Endothelial cell of umbilical vein (primary cell): ENCODE measurements at regions not wholly inside any gene's neighbourhood (a gene's known extent, or its start where the extent isn't known, plus 50 kb on each side); places are given as distances from the start of the nearest gene placed in this dataset.

Source experiments
- BruUV-seq: library from RNA; stranded (reverse); fragments of 400-500 nt; replicated peaks from 2 replicates; lab custom pipeline; 2021; lab: Mats Ljungman, UMichigan
- CTCF ChIA-PET: fragments of 300-600, 350-600 bp; sonication (Branson Sonifier 250); formaldehyde crosslinking; loops from one replicate; lab custom pipeline; 2021; ENCODE audit warnings: antibody characterized with exemption, inconsistent platforms; lab: Charles Lee
- POLR2A ChIA-PET: fragments of 300-600, 350-600 bp; sonication (Branson Sonifier 250); formaldehyde crosslinking; loops from one replicate; lab custom pipeline; 2021; ENCODE audit warnings: antibody characterized with exemption, inconsistent platforms; lab: Charles Lee
- DNase-seq: peaks from one replicate; pipeline ENCODE4 v3.0.0-alpha.2; 2011; ENCODE audit warnings: low read depth, low spot score
- FAIRE-seq: peaks from 2 replicates; lab custom pipeline; 2011; peaks lifted over from hg19 to GRCh38; lab: Jason Lieb, UNC
- H2AFZ ChIP-seq: 2 replicates; pipeline ENCODE4 v1.6.0; 2012; ENCODE audit warnings: low read depth, low read length, control low read depth, inconsistent platforms
- H3K27ac ChIP-seq: 2 replicates; pipeline ENCODE4 v1.5.1; 2011; ENCODE audit warnings: low read depth, mild to moderate bottlenecking, control low read depth, low read length, moderate library complexity; ENCODE audit not compliant: insufficient read depth
- H3K27me3 ChIP-seq, 2 experiments: 2 replicates each; pipeline versions ENCODE4 v1.6.0 to v1.6.1; 2011; ENCODE audit warnings: low read length in 2 of 2, mixed read lengths in 1 of 2; ENCODE audit not compliant: control insufficient read depth in 2 of 2, insufficient read depth in 2 of 2
- H3K36me3 ChIP-seq, 2 experiments: 2 replicates in 1 of 2; 3 replicates in 1 of 2; pipeline ENCODE4 v1.5.1; 2011; ENCODE audit warnings: low read length in 2 of 2, mild to moderate bottlenecking in 1 of 2, moderate library complexity in 1 of 2; ENCODE audit not compliant: control insufficient read depth in 2 of 2, insufficient read depth in 2 of 2; ENCODE audit errors: extremely low read depth in 1 of 2
- H3K4me1 ChIP-seq: 3 replicates; pipeline ENCODE4 v1.5.1; 2011; ENCODE audit warnings: mild to moderate bottlenecking, low read length; ENCODE audit not compliant: control insufficient read depth, insufficient read depth; ENCODE audit errors: extremely low read depth
- H3K4me2 ChIP-seq: 2 replicates; pipeline ENCODE4 v1.6.1; 2011; ENCODE audit warnings: low read length, control low read depth, mixed read lengths; ENCODE audit not compliant: insufficient read depth
- H3K4me3 ChIP-seq, 3 experiments: fragments of 200-600 bp in 1 of 3; sonication (generic), shearing (Covaris generic) in 1 of 3; replicated peaks in 1 of 3; 2 replicates each; pipeline ENCODE4 v1.5.1; 2011 to 2016; ENCODE audit warnings: control low read depth in 3 of 3, low read length in 3 of 3, mild to moderate bottlenecking in 2 of 3, inconsistent platforms in 1 of 3, low read depth in 1 of 3, moderate library complexity in 1 of 3; ENCODE audit not compliant: insufficient read depth in 1 of 3
- H3K79me2 ChIP-seq: 2 replicates; pipeline ENCODE4 v1.6.0; 2012; ENCODE audit warnings: low read length, inconsistent platforms; ENCODE audit not compliant: control insufficient read depth, insufficient read depth
- H3K9ac ChIP-seq: replicated peaks from 2 replicates; pipeline ENCODE3; 2011; ENCODE audit warnings: low read length, control low read depth; ENCODE audit not compliant: insufficient read depth; ENCODE audit errors: extremely low read depth
- H3K9me1 ChIP-seq: replicated peaks from 3 replicates; pipeline ENCODE4 v1.6.0; 2011; ENCODE audit warnings: mild to moderate bottlenecking, low read length; ENCODE audit not compliant: control insufficient read depth, insufficient read depth; ENCODE audit errors: extremely low read depth
- H3K9me3 ChIP-seq: replicated peaks from 2 replicates; pipeline ENCODE4 v1.5.1; 2012; ENCODE audit warnings: low read length, inconsistent platforms; ENCODE audit not compliant: control insufficient read depth, insufficient read depth
- H4K20me1 ChIP-seq: replicated peaks from 2 replicates; pipeline ENCODE3; 2011; ENCODE audit warnings: mild to moderate bottlenecking, low read length; ENCODE audit not compliant: control insufficient read depth, insufficient read depth; ENCODE audit errors: extremely low read depth
- EZH2 ChIP-seq: IDR thresholded peaks from 2 replicates; pipeline ENCODE4 v1.6.1; 2012; ENCODE audit warnings: borderline replicate concordance, low read depth, mild to moderate bottlenecking, moderate library complexity, low read length, inconsistent platforms; ENCODE audit not compliant: severe bottlenecking
- FOS ChIP-seq: IDR thresholded peaks from 2 replicates; pipeline ENCODE4 v1.6.1; 2011; ENCODE audit warnings: mild to moderate bottlenecking, low read length, moderate library complexity, borderline replicate concordance; ENCODE audit not compliant: insufficient read depth
- GATA2 ChIP-seq: IDR thresholded peaks from 2 replicates; pipeline ENCODE4 v1.7.0; 2011; ENCODE audit warnings: low read depth, mild to moderate bottlenecking, moderate library complexity, mixed read lengths, low read length; ENCODE audit not compliant: insufficient read length, insufficient read depth
- JUN ChIP-seq: IDR thresholded peaks from 2 replicates; pipeline ENCODE4 v1.6.1; 2011; ENCODE audit warnings: borderline replicate concordance, low read depth; ENCODE audit not compliant: insufficient read length, insufficient read depth
- MYC ChIP-seq: IDR thresholded peaks from one replicate; pipeline ENCODE4 v1.6.1; 2011; ENCODE audit warnings: mild to moderate bottlenecking, low read depth, low read length
- POLR2A ChIP-seq: IDR thresholded peaks from 2 replicates; pipeline ENCODE4 v1.6.1; 2012; ENCODE audit warnings: low read depth, mild to moderate bottlenecking, control low read depth, low read length
- POLR2AphosphoS5 ChIP-seq: IDR thresholded peaks from 2 replicates; pipeline ENCODE4 v1.6.1; 2012; ENCODE audit warnings: low read depth, mild to moderate bottlenecking, control low read depth, low read length, moderate library complexity; ENCODE audit not compliant: insufficient read depth
- dilution Hi-C: fragments of 300-500 bp; cut with MboI; formaldehyde crosslinking; loops from one replicate; pipeline ENCODE4 v1.15.0; 2019; ENCODE audit warnings: low sequenced_read_pairs; ENCODE audit not compliant: extremely low pct_ligation_motif_present
- intact Hi-C: fragments of 100-400 bp; cut with micrococcal nuclease; formaldehyde crosslinking; loops from one replicate; pipeline ENCODE4 v1.10.0; 2022
- TF ChIP-seq, protein P1 (sequence below): IDR thresholded peaks from 2 replicates; pipeline ENCODE4 v1.6.1; 2011; ENCODE audit not compliant: insufficient read depth, insufficient read length
- TF ChIP-seq, protein P2 (sequence below), 2 donors: IDR thresholded peaks; 1 replicate in 1 of 2; 2 replicates in 1 of 2; pipeline ENCODE4 v1.5.1; 2011; ENCODE audit warnings: low read length in 2 of 2, mild to moderate bottlenecking in 2 of 2, moderate library complexity in 2 of 2, control low read depth in 1 of 2, inconsistent platforms in 1 of 2, low read depth in 1 of 2; ENCODE audit not compliant: insufficient read depth in 1 of 2; ENCODE audit errors: extremely low read depth in 1 of 2

DNA sequence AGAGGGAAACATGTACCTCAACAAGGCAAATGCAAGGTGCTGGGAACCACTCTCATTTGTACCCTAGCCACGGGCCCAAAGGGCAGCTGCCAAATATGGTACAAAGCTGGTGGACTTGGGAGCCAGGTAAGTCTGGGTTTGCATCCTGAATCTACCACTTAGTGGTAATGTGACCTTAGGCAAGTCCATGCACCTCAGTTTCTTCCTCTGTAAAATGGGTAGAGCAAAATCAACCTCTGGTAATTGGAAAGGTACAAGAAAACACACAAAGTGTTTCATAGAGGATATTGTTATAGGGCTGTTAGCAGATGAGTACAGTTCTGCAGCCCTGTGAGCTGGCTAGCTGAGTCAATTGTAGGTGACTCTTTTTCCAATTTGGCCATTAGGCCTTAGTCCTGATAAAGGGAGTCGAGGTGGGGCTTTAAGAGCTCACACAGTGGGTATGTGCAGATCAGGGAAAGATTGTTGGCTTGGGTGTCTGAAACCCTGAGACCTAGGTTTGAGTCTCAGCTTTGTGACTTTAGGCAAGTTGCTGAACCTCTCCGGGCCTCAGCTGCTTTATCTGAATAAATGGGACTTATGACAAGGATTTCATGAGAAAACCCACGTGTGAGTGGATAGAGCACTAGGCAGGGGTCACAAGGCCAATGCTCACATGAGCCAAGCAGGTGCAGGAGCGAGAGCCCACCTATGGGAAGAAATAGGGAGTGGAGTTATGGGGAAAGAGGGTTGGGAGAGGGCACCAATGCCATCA is 121.3 kb upstream of the GDF10 start:
- dilution Hi-C loops (no loop called here), intact Hi-C loops (no loop called here)
- Histone ChIP-seq H3K9ac (no peak overlapping the region), H3K79me2 (no peaks in the 10 kb centered on the region), H3K9me3 (no peaks in the 10 kb centered on the region), H3K4me1 (no peaks in the 10 kb centered on the region), H4K20me1 (no peaks in the 10 kb centered on the region), H3K9me1 (no peaks in the 10 kb centered on the region), H3K27ac (no peak overlapping the region), H2AFZ (no peak overlapping the region), H3K4me2 (no peak overlapping the region), H3K27me3 (no peaks in the 10 kb centered on the region), H3K4me3 (no peak overlapping the region), H3K36me3 (no peaks in the 10 kb centered on the region)
- no TSS peak for BruUV-seq
- CTCF ChIA-PET: no interaction called here
- TF ChIP-seq GATA2: no peak
- TF ChIP-seq, protein P1, sequence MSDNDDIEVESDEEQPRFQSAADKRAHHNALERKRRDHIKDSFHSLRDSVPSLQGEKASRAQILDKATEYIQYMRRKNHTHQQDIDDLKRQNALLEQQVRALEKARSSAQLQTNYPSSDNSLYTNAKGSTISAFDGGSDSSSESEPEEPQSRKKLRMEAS: no peak
- TF ChIP-seq MYC: no peak
- no peak for TF ChIP-seq EZH2
- TF ChIP-seq POLR2A: no peak
- no peak for TF ChIP-seq POLR2AphosphoS5
- TF ChIP-seq JUN: no peak
- TF ChIP-seq, protein P2, sequence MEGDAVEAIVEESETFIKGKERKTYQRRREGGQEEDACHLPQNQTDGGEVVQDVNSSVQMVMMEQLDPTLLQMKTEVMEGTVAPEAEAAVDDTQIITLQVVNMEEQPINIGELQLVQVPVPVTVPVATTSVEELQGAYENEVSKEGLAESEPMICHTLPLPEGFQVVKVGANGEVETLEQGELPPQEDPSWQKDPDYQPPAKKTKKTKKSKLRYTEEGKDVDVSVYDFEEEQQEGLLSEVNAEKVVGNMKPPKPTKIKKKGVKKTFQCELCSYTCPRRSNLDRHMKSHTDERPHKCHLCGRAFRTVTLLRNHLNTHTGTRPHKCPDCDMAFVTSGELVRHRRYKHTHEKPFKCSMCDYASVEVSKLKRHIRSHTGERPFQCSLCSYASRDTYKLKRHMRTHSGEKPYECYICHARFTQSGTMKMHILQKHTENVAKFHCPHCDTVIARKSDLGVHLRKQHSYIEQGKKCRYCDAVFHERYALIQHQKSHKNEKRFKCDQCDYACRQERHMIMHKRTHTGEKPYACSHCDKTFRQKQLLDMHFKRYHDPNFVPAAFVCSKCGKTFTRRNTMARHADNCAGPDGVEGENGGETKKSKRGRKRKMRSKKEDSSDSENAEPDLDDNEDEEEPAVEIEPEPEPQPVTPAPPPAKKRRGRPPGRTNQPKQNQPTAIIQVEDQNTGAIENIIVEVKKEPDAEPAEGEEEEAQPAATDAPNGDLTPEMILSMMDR (IDR thresholded peaks at IDR 0.05; ENCODE audit: extremely low read depth in 1 of 2, insufficient read depth in 1 of 2, low read depth in 1 of 2, low read length in 2 of 2): no peak
- no peak for TF ChIP-seq FOS
- POLR2A ChIA-PET: no interaction called here
- no peak for DNase-seq
- FAIRE-seq: no peak
